CD14-positive monocyte (primary cell): ENCODE measurements at regions not wholly inside any gene's neighbourhood (a gene's known extent, or its start where the extent isn't known, plus 50 kb on each side); places are given as distances from the start of the nearest gene placed in this dataset.

Source experiments
- DNase-seq, 3 donors: peaks; one replicate each; pipeline ENCODE4 v3.0.0-alpha.2; 2011 to 2022
- H2AFZ ChIP-seq: 2 replicates; pipeline ENCODE4 v1.6.0; 2012; ENCODE audit warnings: mild to moderate bottlenecking, low read depth, low read length, inconsistent platforms; ENCODE audit not compliant: insufficient read depth, poor library complexity, severe bottlenecking
- H3K27ac ChIP-seq, 2 donors: 1 replicate in 1 of 2; 2 replicates in 1 of 2; pipeline ENCODE4 v1.5.1; 2012 to 2013; ENCODE audit warnings: low read length in 2 of 2, control low read depth in 1 of 2, inconsistent platforms in 1 of 2, low read depth in 1 of 2, mild to moderate bottlenecking in 1 of 2
- H3K27me3 ChIP-seq, 2 donors: one replicate each; pipeline versions ENCODE4 v1.6.0 to v1.6.1; 2011 to 2013; ENCODE audit warnings: low read length in 2 of 2; ENCODE audit not compliant: control insufficient read depth in 2 of 2, insufficient read depth in 2 of 2
- H3K36me3 ChIP-seq, 2 donors: replicated peaks in 1 of 2; 1 replicate in 1 of 2; 2 replicates in 1 of 2; pipeline versions ENCODE4 v1.5.1 to v1.6.1; 2012 to 2013; ENCODE audit warnings: low read length in 2 of 2, control low read depth in 1 of 2, inconsistent platforms in 1 of 2, mild to moderate bottlenecking in 1 of 2; ENCODE audit not compliant: insufficient read depth in 2 of 2, control insufficient read depth in 1 of 2
- H3K4me1 ChIP-seq, 2 donors: 1 replicate in 1 of 2; 2 replicates in 1 of 2; pipeline versions ENCODE4 v1.5.1 to v1.6.1; 2012 to 2013; ENCODE audit warnings: low read length in 2 of 2, control low read depth in 1 of 2, inconsistent platforms in 1 of 2, mild to moderate bottlenecking in 1 of 2, moderate library complexity in 1 of 2; ENCODE audit not compliant: insufficient read depth in 2 of 2, control insufficient read depth in 1 of 2
- H3K4me2 ChIP-seq: replicated peaks from 2 replicates; pipeline ENCODE3; 2012; ENCODE audit warnings: low read length, moderate library complexity, mild to moderate bottlenecking; ENCODE audit not compliant: poor library complexity, severe bottlenecking; ENCODE audit errors: extremely low read depth
- H3K4me3 ChIP-seq, 3 experiments: fragments of 200-600 bp in 1 of 3; sonication (generic) in 1 of 3; replicated peaks in 1 of 3; 1 replicate in 2 of 3; 2 replicates in 1 of 3; pipeline ENCODE4 v1.5.1; 2011 to 2013; ENCODE audit warnings: low read length in 3 of 3, mild to moderate bottlenecking in 3 of 3, control low read depth in 2 of 3, low read depth in 2 of 3, inconsistent platforms in 1 of 3, moderate library complexity in 1 of 3
- H3K79me2 ChIP-seq: 2 replicates; pipeline ENCODE4 v1.6.0; 2012; ENCODE audit warnings: mild to moderate bottlenecking, control low read depth, inconsistent platforms, low read length, moderate library complexity; ENCODE audit not compliant: insufficient read depth
- H3K9ac ChIP-seq: 2 replicates; pipeline ENCODE4 v1.6.0; 2017; ENCODE audit warnings: low read length, mild to moderate bottlenecking; ENCODE audit not compliant: insufficient read depth, poor library complexity, severe bottlenecking
- H3K9me3 ChIP-seq, 2 donors: replicated peaks in 1 of 2; 1 replicate in 1 of 2; 2 replicates in 1 of 2; pipeline versions ENCODE4 v1.5.1 to v1.6.1; 2012 to 2013; ENCODE audit warnings: low read length in 2 of 2, control low read depth in 1 of 2; ENCODE audit not compliant: control insufficient read depth in 1 of 2, insufficient read depth in 1 of 2
- H4K20me1 ChIP-seq: 2 replicates; pipeline ENCODE4 v1.6.0; 2012; ENCODE audit warnings: mild to moderate bottlenecking, low read length, control low read depth, moderate library complexity; ENCODE audit not compliant: insufficient read depth
- H3K27ac Mint-ChIP-seq, 7 donors: one replicate each; pipeline ENCODE4 v1.8.0; 2020; ENCODE audit warnings: mild to moderate bottlenecking in 7 of 7, mixed read lengths in 7 of 7, moderate library complexity in 6 of 7, inconsistent platforms in 2 of 7
- H3K27me3 Mint-ChIP-seq, 3 donors: one replicate each; pipeline ENCODE4 v1.8.0; 2021 to 2022; ENCODE audit warnings: low read depth in 3 of 3, mild to moderate bottlenecking in 3 of 3, mixed read lengths in 3 of 3, moderate library complexity in 3 of 3, inconsistent platforms in 1 of 3
- H3K36me3 Mint-ChIP-seq, 2 donors: one replicate each; pipeline ENCODE4 v1.8.0; 2020; ENCODE audit warnings: mixed read lengths in 2 of 2, inconsistent platforms in 1 of 2, mild to moderate bottlenecking in 1 of 2
- H3K4me1 Mint-ChIP-seq: one replicate; pipeline ENCODE4 v1.8.0; 2020; ENCODE audit warnings: mild to moderate bottlenecking, mixed read lengths
- H3K4me3 Mint-ChIP-seq, 2 donors: one replicate each; pipeline ENCODE4 v1.8.0; 2020; ENCODE audit warnings: mild to moderate bottlenecking in 2 of 2, mixed read lengths in 2 of 2, moderate library complexity in 1 of 2
- H3K9me3 Mint-ChIP-seq, 7 donors: one replicate each; pipeline ENCODE4 v1.8.0; 2020 to 2022; ENCODE audit warnings: mixed read lengths in 7 of 7, mild to moderate bottlenecking in 6 of 7, moderate library complexity in 6 of 7, inconsistent platforms in 2 of 7
- WGBS: methylation state at CpG from one replicate; pipeline ENCODE4 v1.1.5; 2013; ENCODE audit warnings: missing lambda C conversion rate; ENCODE audit not compliant: insufficient coverage; 5-methylcytosine and 5-hydroxymethylcytosine counted together
- intact Hi-C, 2 donors: fragments of 100-400 bp; cut with micrococcal nuclease; formaldehyde crosslinking; loops; one replicate each; pipeline versions ENCODE4 v1.15.0 to v1.15.1; 2023
- TF ChIP-seq, protein P1 (sequence below): fragments of 200-600 bp; IDR thresholded peaks from one replicate; pipeline ENCODE4 v1.8.0; 2022; ENCODE audit warnings: antibody characterized with exemption, mild to moderate bottlenecking

DNA sequence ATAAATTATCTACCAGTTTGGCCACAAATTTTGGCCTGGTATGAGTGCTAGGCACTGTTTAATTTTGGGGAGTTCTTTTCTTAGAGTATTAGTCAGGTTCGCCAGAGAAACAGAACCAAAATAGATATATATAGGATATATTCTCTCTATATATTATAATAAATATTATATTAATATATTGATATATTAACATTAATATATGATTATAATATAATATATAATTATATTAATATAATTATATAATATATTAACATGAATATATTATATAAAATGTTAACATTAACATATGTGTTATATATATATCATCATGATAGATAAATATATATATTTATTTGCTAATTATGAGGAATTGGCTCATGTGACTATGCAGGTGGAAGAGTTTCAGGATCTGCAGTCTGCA lies 137.8 kb upstream of the CHRNA7 start:
- TF ChIP-seq, protein P1, sequence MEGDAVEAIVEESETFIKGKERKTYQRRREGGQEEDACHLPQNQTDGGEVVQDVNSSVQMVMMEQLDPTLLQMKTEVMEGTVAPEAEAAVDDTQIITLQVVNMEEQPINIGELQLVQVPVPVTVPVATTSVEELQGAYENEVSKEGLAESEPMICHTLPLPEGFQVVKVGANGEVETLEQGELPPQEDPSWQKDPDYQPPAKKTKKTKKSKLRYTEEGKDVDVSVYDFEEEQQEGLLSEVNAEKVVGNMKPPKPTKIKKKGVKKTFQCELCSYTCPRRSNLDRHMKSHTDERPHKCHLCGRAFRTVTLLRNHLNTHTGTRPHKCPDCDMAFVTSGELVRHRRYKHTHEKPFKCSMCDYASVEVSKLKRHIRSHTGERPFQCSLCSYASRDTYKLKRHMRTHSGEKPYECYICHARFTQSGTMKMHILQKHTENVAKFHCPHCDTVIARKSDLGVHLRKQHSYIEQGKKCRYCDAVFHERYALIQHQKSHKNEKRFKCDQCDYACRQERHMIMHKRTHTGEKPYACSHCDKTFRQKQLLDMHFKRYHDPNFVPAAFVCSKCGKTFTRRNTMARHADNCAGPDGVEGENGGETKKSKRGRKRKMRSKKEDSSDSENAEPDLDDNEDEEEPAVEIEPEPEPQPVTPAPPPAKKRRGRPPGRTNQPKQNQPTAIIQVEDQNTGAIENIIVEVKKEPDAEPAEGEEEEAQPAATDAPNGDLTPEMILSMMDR, result no peak
- Mint-ChIP-seq H3K27me3 (peaks cover 0 to 17% (median 11%) of the 10 kb centered on the region in 3 donors), H3K36me3 (no peaks in the 10 kb centered on the region), H3K27ac (no peak overlapping the region), H3K9me3 (peaks cover 1 to 12% (median 3%) of the 10 kb centered on the region in 7 donors), H3K4me1 (no peaks in the 10 kb centered on the region), H3K4me3 (no peak overlapping the region)
- H2AFZ ChIP-seq, result no peak overlapping the region
- peaks cover 0 to 3% of the 10 kb centered on the region in 2 donors for H3K9me3 ChIP-seq
- no peak overlapping the region for H3K27ac ChIP-seq
- H4K20me1 ChIP-seq, result no peaks in the 10 kb centered on the region
- no peaks in the 10 kb centered on the region for H3K4me1 ChIP-seq
- WGBS, result no CpG with 5 or more reads among the region's 1 CpG
- no peak overlapping the region for H3K4me2 ChIP-seq
- intact Hi-C loops, result no loop called here
- no peaks in the 10 kb centered on the region for H3K79me2 ChIP-seq
- no peak overlapping the region for H3K9ac ChIP-seq
- H3K36me3 ChIP-seq, result no peaks in the 10 kb centered on the region
- DNase-seq, result no peak
- H3K27me3 ChIP-seq, result peaks cover 0 to 4% of the 10 kb centered on the region in 2 donors
- no peak overlapping the region for H3K4me3 ChIP-seq

DNA sequence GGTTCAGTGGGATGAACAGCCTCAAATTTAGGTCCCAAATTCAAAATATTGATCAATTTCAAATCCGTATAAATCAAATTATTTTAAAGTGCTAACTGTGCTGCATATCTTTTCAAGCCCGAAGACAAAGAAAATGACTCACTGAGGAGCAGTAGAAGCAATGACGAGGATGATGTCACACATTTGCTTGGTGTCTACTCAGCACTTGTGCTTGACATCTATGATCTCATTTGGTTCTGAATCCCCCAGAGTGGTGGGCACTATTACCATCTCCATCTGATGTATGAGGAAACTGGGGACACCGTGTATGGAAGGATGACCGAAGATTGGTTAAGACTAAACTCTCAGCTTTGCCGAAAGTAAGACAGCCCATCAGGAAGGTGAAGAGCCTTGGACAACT lies 136.5 kb upstream of the CHRNA7 start:
- 82% methylated on average over 6 of the region's 6 CpGs for WGBS
- H3K4me1 Mint-ChIP-seq, result no peaks in the 10 kb centered on the region
- no peak overlapping the region for H3K9ac ChIP-seq
- peaks cover 2 to 3% of the 10 kb centered on the region in 2 donors for H3K9me3 ChIP-seq
- no peaks in the 10 kb centered on the region for H3K36me3 ChIP-seq
- no peak for DNase-seq
- peaks cover 4 to 13% (median 6%) of the 10 kb centered on the region in 7 donors for H3K9me3 Mint-ChIP-seq
- no peak overlapping the region for H3K4me3 ChIP-seq
- H3K4me2 ChIP-seq, result no peak overlapping the region
- no peaks in the 10 kb centered on the region for H3K4me1 ChIP-seq
- no peaks in the 10 kb centered on the region for H4K20me1 ChIP-seq
- intact Hi-C loops, result no loop called here
- H3K4me3 Mint-ChIP-seq, result no peak overlapping the region
- H3K27ac ChIP-seq, result no peak overlapping the region
- H3K79me2 ChIP-seq, result no peaks in the 10 kb centered on the region
- H2AFZ ChIP-seq, result no peak overlapping the region
- H3K36me3 Mint-ChIP-seq, result no peaks in the 10 kb centered on the region
- H3K27me3 Mint-ChIP-seq, result peaks cover 0 to 12% (median 5%) of the 10 kb centered on the region in 3 donors
- H3K27ac Mint-ChIP-seq, result no peak overlapping the region
- H3K27me3 ChIP-seq, result no peaks in the 10 kb centered on the region
- TF ChIP-seq, protein P1, result no peak
